Stimulated activated naive CD8-positive, alpha-beta T cell treated with anti-CD3 and anti-CD28 coated beads, Interleukin-15, amount 100 ng/mL, for 72 hours (primary cell): ENCODE measurements at regions not wholly inside any gene's neighbourhood (a gene's known extent, or its start where the extent isn't known, plus 50 kb on each side); places are given as distances from the start of the nearest gene placed in this dataset.

Source experiments
- ATAC-seq: fragments of 150-1000 bp; cut with Tn5 transposase; 2 replicates; pipeline ENCODE4 v1.10.0; 2021; ENCODE audit warnings: mild to moderate bottlenecking, moderate library complexity
- DNase-seq, 2 donors: peaks; one replicate each; pipeline ENCODE4 v3.0.0; 2021 to 2022
- H3K27ac Mint-ChIP-seq, 2 donors: one replicate each; pipeline ENCODE4 v1.8.0; 2022; ENCODE audit warnings: mild to moderate bottlenecking in 2 of 2, mixed read lengths in 2 of 2, moderate library complexity in 2 of 2
- H3K27me3 Mint-ChIP-seq: one replicate; pipeline ENCODE4 v1.8.0; 2022; ENCODE audit warnings: mixed read lengths
- H3K4me1 Mint-ChIP-seq: one replicate; pipeline ENCODE4 v1.8.0; 2022; ENCODE audit warnings: mild to moderate bottlenecking, mixed read lengths
- H3K4me3 Mint-ChIP-seq, 2 donors: one replicate each; pipeline ENCODE4 v1.8.0; 2022; ENCODE audit warnings: mild to moderate bottlenecking in 2 of 2, mixed read lengths in 2 of 2, moderate library complexity in 1 of 2
- H3K9me3 Mint-ChIP-seq, 2 donors: one replicate each; pipeline ENCODE4 v1.8.0; 2022; ENCODE audit warnings: mixed read lengths in 2 of 2

DNA sequence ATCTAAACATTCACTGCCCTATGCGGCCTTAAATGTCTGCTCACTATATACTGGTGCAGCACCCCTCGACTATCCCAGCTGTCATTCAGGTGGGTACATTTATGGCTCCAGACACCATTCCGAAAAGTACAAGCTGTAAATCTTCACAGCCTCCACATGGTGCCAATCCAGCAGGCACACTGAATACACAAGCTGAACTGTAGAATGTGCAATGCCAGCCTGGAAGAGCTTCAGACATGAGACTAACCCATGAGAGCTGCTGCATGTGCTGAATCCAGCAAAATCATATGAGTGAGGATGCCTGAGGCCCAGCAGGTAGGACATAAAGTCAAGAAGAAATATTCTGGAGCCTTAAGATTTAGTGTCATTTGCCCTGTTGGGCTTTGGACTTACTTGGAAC is 483.8 kb upstream of the GRIA1 start:
- DNase-seq (no peak), ATAC-seq (no peak)
- no peak overlapping the region for H3K27ac Mint-ChIP-seq
- no peaks in the 10 kb centered on the region for H3K27me3 Mint-ChIP-seq
- peaks cover 17 to 28% of the 10 kb centered on the region in 2 donors for H3K9me3 Mint-ChIP-seq
- H3K4me1 Mint-ChIP-seq: no peaks in the 10 kb centered on the region
- H3K4me3 Mint-ChIP-seq: no peak overlapping the region

DNA sequence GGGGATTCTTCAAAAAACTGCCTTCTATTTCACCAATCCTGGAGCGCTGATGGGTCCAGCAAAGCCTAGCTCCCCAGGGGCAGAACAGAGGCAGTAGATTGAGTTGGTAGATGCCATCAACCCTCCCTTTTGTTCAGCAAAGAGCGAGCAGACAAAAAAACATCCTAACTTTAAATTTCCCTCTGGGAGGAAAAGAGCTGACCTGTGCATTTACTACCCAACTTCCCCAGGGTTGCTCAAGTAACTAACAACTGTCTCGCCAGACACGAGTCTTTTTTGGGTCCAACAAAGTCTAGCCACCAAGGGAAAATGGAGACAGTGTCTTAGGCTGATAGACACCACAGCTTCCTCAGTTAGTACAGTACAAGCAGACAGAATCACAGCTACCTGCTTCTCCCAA is 476.3 kb upstream of the GRIA1 start:
- no peak overlapping the region for H3K4me3 Mint-ChIP-seq
- DNase-seq (no peak), ATAC-seq (no peak)
- H3K27ac Mint-ChIP-seq: no peak overlapping the region
- no peaks in the 10 kb centered on the region for H3K4me1 Mint-ChIP-seq
- peaks cover 10 to 12% of the 10 kb centered on the region in 2 donors for H3K9me3 Mint-ChIP-seq
- no peaks in the 10 kb centered on the region for H3K27me3 Mint-ChIP-seq

DNA sequence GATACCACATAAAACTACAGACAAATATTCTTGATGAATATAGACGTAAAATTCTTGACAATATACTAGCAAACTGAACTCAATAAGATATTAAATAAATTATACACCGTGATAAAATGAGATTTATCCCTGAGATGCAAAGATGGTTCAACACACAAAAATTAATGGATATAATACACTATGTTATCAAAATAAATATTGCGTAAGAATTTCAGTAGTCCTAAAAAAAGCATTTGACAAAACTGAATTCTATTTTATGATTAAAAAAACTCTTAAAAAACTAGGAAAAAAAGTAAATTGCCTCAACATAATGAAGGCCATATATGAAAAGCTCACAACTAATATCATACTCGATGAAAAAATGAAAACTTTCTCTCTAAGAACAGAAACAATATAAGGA is 472.3 kb upstream of the GRIA1 start:
- Mint-ChIP-seq H3K9me3 (peaks cover 13 to 20% of the 10 kb centered on the region in 2 donors), H3K4me3 (no peak overlapping the region), H3K4me1 (no peaks in the 10 kb centered on the region), H3K27ac (no peak overlapping the region), H3K27me3 (no peaks in the 10 kb centered on the region)
- ATAC-seq: no peak
- DNase-seq: no peak

DNA sequence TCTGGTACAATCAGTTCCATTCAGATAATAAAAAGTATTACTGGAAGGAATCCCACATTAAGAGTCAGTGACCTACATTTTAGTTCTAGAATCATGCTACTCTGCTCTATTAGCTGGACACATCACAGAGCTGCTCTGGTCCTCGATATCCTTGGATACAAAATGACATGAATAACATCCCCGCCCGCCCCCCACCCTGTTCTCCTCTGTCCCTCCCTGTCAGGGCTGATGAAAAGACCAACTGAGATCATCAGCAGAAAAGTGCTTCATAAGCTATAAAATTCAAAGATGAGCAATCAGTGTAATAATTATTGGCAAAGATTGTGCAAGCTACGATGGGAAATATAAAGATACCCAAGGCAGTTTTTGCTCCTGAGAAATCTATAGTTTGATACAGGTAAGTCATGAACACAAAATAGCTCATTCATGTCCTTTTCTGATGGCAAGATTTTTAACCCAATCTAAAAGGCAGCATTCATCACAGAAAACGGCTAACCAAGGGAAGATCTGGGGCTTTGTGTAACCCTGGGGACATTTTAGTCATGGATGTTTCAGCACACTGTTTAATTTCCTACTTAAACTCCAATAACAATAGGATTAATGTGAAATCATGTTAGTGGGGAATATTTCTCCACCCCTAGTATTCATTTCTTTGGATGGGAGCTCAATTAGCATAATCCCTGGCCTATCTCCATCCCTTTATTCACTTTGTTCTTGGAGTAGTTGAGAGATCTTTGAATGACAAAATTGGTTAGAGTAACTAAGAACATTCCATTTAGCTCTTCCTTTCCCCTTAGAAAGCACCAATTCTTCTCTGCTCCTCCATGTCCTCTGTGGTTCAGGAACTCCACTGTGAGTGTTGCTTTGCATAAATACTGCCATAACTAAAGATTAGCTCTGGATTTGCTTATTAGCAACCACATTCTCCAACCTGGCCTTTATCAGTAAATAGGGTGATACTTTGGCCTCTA is 459.4 kb upstream of the GRIA1 start:
- Mint-ChIP-seq H3K4me3 (no peak overlapping the region), H3K4me1 (no peaks in the 10 kb centered on the region), H3K27me3 (no peaks in the 10 kb centered on the region), H3K9me3 (peaks cover 0 to 22% of the 10 kb centered on the region in 2 donors), H3K27ac (no peak overlapping the region)
- DNase-seq (no peak), ATAC-seq (no peak)

DNA sequence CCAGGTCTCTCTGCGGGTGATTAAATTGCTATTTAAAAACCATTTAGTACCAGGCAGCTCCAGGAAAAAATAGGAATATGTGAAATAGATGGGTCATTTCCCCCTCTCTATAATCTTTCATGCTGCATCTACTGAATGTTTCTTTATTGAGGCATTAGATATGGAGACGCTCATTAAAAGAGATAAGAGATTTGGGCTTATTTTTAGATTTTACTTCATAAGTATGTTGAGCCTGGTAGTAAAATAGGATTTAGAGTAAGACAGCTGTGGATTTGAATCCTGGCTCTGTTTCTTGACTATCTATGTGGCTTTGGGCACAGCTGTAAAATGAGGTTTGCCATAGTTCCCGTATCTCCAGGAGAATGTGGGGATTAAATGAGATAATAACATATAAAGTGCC is 451.0 kb upstream of the GRIA1 start:
- H3K4me3 Mint-ChIP-seq: no peak overlapping the region
- ATAC-seq: no peak

DNA sequence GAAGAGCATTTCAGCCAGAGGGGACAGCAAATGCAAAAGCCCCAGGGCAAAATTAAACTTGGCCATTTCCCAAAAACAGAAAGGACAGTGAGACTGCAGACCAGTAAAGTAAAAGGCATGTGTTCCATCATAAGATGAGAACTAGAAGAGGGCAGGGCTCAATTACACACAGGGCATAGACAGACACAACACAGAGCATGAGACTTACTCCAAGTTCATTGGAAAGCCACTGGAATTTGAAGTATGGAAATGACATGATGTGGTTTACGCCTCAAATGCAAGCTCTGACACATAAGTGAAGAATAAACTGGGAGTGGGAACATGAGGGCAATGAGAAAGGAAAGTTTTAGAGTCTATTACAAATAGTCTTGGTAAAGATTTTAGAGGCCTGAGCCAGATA is 446.6 kb upstream of the GRIA1 start:
- H3K9me3 Mint-ChIP-seq: peaks cover 20 to 30% of the 10 kb centered on the region in 2 donors
- H3K4me1 Mint-ChIP-seq: no peaks in the 10 kb centered on the region
- H3K4me3 Mint-ChIP-seq: no peak overlapping the region
- H3K27me3 Mint-ChIP-seq: no peaks in the 10 kb centered on the region
- DNase-seq (no peak), ATAC-seq (no peak)
- H3K27ac Mint-ChIP-seq: no peak overlapping the region

More for the DNA sequence above, 451.0 kb upstream of the GRIA1 start:
- no peaks in the 10 kb centered on the region for H3K4me1 Mint-ChIP-seq
- no peak overlapping the region for H3K27ac Mint-ChIP-seq
- H3K9me3 Mint-ChIP-seq: peaks cover 22 to 30% of the 10 kb centered on the region in 2 donors
- DNase-seq: no peak
- H3K27me3 Mint-ChIP-seq: no peaks in the 10 kb centered on the region

DNA sequence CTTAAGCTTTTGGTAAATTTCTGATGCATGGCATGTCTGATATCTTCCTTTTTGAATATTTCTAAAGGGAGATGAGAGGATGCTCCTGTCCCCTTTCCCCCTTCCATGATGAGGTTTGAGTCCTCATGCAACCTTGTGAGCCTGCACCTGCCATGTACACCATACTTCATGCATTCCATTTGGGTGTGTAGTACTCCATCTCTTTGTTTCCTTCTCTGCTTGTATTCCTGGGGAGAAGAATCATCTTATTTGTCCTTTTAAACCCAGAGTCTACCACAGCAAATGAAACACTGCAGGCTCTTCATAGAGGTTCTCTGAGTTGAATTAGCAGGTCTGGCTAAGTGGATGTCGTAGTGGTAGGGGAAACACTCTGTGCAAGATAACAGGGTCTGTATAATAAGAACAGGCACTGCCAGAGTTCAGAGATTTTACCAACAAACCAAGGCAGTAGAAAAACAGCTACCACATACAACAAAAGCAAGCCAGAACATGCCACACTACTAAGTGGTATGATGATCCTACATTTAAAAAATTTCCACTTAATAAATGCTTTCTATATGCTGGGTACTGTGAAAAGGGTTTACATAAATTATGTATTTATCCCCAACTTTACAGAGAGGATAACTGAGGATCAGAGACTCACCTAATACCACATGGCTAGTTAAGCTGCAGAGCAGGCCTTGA is 439.8 kb upstream of the GRIA1 start:
- H3K4me3 Mint-ChIP-seq: no peak overlapping the region
- no peak for DNase-seq
- H3K27ac Mint-ChIP-seq: no peak overlapping the region
- peaks cover 0 to 5% of the 10 kb centered on the region in 2 donors for H3K9me3 Mint-ChIP-seq
- no peaks in the 10 kb centered on the region for H3K27me3 Mint-ChIP-seq
- no peaks in the 10 kb centered on the region for H3K4me1 Mint-ChIP-seq
- no peak for ATAC-seq

DNA sequence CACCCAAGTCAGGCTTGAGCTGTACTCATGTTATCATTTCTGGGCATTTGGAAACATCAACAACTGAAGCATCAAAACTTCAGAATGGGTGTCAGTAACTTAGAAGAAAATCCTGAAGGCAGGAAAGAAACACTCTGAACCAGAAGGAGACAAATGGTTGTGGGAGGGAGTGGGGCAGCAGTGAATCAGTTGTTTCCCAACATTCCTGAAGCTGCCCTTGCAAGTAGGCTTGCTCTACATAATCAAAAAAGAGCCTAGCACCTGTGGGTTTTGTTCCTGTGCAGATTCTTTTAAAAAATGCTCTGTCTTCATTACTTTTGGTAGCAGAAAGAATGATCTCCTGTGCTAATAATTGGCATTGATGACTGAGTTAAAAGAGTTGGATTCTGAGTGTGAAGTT is 424.2 kb upstream of the GRIA1 start:
- H3K9me3 Mint-ChIP-seq: peaks cover 3 to 4% of the 10 kb centered on the region in 2 donors
- no peaks in the 10 kb centered on the region for H3K27me3 Mint-ChIP-seq
- ATAC-seq (no peak), DNase-seq (no peak)
- no peaks in the 10 kb centered on the region for H3K4me1 Mint-ChIP-seq
- H3K27ac Mint-ChIP-seq: no peak overlapping the region
- no peak overlapping the region for H3K4me3 Mint-ChIP-seq

DNA sequence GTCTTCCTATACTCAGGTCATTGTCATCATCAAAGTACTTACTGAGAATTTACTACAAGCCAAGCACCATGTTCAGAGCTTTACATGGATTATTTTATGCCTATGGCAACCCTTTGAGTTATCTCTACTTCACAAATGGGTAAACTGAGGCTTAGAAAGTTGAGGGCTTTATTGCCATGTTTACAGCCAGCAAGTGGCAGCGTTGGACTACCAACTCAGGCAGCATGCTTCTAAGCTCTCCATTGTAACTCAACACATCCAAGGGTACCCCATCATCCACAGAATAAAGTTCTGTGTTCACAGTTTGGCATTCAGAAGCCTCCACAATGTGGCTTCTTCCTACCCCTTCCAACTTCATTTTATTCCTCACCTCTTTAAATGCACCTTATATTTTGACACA is 422.6 kb upstream of the GRIA1 start:
- ATAC-seq (no peak), DNase-seq (no peak)
- Mint-ChIP-seq H3K27ac (no peak overlapping the region), H3K9me3 (peaks cover 3 to 4% of the 10 kb centered on the region in 2 donors), H3K27me3 (no peaks in the 10 kb centered on the region), H3K4me1 (no peaks in the 10 kb centered on the region), H3K4me3 (no peak overlapping the region)

DNA sequence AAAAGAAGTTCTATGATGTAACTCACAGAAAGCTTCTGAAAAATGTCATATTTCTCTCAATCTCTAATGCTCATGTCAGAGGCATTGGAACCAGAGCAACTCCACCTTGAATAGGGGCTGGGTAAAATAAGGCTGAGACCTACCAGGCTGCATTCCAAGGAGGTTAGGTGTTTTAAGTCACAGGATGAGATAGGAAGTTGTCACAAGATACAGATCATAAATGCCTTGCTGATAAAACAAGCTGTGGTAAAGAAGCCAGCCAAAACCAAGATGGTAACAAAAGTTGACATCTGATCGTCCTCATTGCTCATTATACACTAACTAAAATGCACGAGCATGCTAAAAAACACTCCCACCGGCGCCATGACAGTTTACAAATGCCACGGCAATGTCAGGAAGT is 411.1 kb upstream of the GRIA1 start:
- Mint-ChIP-seq H3K27ac (no peak overlapping the region), H3K27me3 (no peaks in the 10 kb centered on the region), H3K4me3 (no peak overlapping the region), H3K4me1 (no peaks in the 10 kb centered on the region), H3K9me3 (peaks cover 0 to 4% of the 10 kb centered on the region in 2 donors)
- no peak for ATAC-seq
- no peak for DNase-seq

DNA sequence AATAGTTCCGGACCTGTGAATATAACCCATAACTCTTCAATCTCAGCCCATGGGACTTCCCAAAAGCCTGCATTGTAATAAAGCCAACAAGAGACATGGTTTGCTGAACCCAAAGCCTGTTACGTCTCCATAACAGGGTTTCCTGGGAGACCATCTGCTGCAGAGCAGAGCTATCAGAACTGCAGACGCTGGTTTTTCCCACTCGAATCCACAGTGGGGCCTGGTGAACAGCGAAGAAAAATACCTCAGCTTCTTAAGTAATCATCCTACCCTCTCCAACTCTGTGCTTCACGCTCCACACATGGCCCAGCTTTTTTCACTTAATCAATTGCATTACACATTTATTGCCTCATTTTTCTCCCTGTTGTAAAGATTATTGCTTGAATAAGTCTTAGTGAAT is 409.5 kb upstream of the GRIA1 start:
- Mint-ChIP-seq H3K27me3 (no peaks in the 10 kb centered on the region), H3K4me1 (no peaks in the 10 kb centered on the region), H3K4me3 (no peak overlapping the region), H3K9me3 (peaks cover 0 to 4% of the 10 kb centered on the region in 2 donors), H3K27ac (no peak overlapping the region)
- DNase-seq (no peak), ATAC-seq (no peak)

DNA sequence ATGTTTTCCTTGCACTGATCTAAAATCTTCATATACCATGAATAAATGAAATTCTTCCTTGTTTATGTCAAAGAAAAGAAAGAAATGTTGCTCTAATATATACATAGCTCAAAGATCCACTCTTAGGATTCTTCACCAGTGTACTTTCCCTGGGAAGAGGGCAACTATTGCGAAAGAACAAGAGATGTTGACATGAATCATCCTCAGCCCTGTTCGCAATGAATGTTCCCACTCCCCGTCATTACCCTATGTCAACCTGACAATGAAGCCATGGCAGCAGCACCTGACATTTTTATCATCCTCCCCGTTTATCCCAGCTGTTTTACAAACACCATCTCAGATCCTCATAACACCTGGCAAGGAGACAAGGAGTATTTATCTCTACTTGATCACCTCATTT is 409.1 kb upstream of the GRIA1 start:
- Mint-ChIP-seq H3K27ac (no peak overlapping the region), H3K9me3 (peaks cover 0 to 4% of the 10 kb centered on the region in 2 donors), H3K4me3 (no peak overlapping the region), H3K27me3 (no peaks in the 10 kb centered on the region), H3K4me1 (no peaks in the 10 kb centered on the region)
- ATAC-seq: no peak
- no peak for DNase-seq

DNA sequence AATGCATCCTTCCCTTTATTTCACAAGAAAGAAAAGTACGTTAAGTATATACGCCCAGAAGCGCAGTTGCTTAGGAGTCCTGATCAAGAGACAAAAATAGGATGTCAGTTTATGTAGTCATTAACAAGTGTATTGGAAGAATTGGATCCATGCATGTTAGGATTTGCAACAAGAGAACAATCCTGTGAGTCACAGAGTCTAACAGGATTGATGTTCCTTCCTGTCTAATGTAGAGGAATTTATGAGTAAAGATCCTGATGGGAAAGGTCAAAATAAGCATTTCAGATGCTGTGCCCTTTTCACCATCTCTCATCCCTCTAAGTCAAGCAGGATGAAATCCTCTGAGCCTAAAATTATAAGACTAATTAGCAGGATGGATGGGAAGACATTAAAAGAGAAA is 406.0 kb upstream of the GRIA1 start:
- Mint-ChIP-seq H3K4me3 (no peak overlapping the region), H3K27ac (no peak overlapping the region), H3K9me3 (peaks cover 0 to 4% of the 10 kb centered on the region in 2 donors), H3K4me1 (no peaks in the 10 kb centered on the region), H3K27me3 (no peaks in the 10 kb centered on the region)
- ATAC-seq: no peak
- no peak for DNase-seq

DNA sequence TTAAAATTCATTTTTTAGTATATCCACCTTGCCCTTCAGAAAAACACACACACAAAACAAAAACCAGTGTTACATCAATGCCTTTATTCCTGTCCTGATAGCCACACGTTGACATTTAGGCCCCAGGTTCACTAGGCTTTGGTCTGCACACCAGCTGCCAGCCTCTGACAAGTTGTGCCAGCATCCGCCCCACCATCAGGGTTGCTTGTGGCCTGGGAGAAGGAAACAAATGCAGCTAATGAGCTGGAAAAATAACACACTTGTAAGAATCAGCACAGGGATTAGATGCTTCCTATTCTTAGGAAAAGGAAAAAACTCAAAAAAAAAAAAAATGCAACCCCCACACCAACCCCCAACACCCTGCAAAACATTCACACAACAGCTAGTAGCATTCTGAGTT is 404.0 kb upstream of the GRIA1 start:
- H3K4me1 Mint-ChIP-seq: no peaks in the 10 kb centered on the region
- no peak overlapping the region for H3K27ac Mint-ChIP-seq
- ATAC-seq (no peak), DNase-seq (no peak)
- H3K27me3 Mint-ChIP-seq: no peaks in the 10 kb centered on the region
- H3K4me3 Mint-ChIP-seq: no peak overlapping the region
- peaks cover 0 to 11% of the 10 kb centered on the region in 2 donors for H3K9me3 Mint-ChIP-seq

DNA sequence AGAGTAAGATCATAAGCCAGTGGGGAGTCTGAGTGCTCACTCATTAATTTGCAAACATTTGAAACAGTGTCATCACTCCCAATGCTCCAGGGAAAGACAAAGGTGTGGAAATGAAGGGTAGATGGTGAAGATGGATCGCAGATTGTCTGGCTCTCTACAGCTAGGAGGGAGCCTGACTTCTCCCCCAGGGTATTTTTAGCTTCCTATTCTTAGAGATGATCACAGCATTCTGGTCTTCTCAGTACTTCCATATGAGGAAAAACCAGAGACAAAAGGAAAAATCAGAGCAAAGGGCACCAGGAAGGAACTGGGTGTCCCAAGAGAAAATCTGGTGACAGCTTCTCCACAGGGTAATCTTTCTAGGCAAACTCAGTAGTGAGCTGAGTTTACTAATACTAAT is 401.9 kb upstream of the GRIA1 start:
- no peak for ATAC-seq
- Mint-ChIP-seq H3K4me3 (no peak overlapping the region), H3K4me1 (no peaks in the 10 kb centered on the region), H3K9me3 (peaks cover 5 to 11% of the 10 kb centered on the region in 2 donors), H3K27ac (no peak overlapping the region), H3K27me3 (no peaks in the 10 kb centered on the region)
- DNase-seq: no peak

DNA sequence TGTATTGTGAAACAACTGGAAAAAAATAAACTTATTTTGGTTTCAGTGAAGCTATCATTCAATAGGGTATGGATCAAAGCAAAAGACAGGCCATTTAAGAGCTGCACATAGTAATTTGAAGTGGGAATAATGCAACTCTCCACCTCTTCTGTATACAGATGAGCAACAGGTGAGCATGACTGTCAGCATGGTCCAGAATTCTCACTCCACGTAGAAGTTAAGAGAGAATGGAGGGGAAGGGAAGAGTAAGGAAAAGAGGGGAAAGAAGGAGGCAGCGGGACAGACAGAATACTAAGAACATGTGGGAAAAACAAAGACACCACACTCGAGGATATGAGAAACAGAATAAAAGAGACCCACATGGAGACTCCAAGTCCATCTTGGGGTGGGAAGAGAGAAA is 396.1 kb upstream of the GRIA1 start:
- H3K4me3 Mint-ChIP-seq: no peak overlapping the region
- ATAC-seq (no peak), DNase-seq (no peak)
- no peaks in the 10 kb centered on the region for H3K4me1 Mint-ChIP-seq
- H3K9me3 Mint-ChIP-seq: peaks cover 10 to 19% of the 10 kb centered on the region in 2 donors
- H3K27ac Mint-ChIP-seq: no peak overlapping the region
- H3K27me3 Mint-ChIP-seq: no peaks in the 10 kb centered on the region
